GM10266 (cell line): ENCODE measurements at regions not wholly inside any gene's neighbourhood (a gene's known extent, or its start where the extent isn't known, plus 50 kb on each side); places are given as distances from the start of the nearest gene placed in this dataset.

ENCODE experiments used
- DNase-seq: peaks from one replicate; pipeline ENCODE4 v3.0.0; 2012; ENCODE audit errors: extremely low spot score
- CTCF ChIP-seq: IDR thresholded peaks from 2 replicates; pipeline ENCODE4 v1.5.1; 2012; ENCODE audit warnings: mild to moderate bottlenecking, low read depth; ENCODE audit not compliant: control insufficient read depth, insufficient read depth; ENCODE audit errors: missing control alignments

DNA sequence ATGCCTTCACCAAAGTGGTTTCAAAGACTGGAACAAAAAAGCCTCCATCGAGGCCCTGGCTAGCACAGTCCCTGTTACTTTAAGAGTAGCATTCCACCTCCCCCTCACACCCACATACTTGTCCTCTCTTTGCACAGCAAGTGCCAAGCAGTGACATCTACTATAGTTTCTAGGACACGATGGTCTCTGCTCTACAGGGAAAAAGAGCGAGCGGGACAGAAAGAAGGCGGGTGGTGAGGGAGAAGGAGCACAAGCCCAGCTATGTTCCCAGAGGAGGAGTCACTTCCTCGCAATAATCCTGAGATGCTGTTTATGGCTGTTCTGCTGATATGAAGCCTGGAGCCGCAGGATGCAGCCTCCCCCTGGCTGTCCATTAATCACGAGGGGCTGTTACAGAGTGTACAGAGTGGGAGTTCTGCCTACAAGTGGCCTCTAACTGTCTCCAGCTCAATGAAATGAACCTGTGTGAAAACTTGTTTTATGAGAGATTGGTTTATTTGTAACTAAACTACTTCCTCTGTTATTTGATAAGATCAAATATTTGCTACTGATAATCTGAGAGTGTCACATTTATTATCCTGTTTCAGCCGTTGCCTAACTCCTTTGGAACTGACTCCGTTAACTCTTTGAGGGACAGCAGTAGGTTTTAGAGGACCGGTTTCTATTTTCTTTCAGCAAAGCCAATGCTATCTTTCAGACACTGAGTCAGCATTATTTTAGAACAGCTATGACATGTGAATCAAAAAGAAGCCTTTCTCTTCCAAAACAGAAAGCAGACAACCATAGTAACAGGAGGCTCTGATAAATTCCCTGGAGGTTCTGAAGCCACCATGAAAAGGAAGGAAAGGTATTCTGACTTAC lies 208.0 kb downstream of the SPRY2 start:
- no peak for TF ChIP-seq CTCF
- no peak for DNase-seq

DNA sequence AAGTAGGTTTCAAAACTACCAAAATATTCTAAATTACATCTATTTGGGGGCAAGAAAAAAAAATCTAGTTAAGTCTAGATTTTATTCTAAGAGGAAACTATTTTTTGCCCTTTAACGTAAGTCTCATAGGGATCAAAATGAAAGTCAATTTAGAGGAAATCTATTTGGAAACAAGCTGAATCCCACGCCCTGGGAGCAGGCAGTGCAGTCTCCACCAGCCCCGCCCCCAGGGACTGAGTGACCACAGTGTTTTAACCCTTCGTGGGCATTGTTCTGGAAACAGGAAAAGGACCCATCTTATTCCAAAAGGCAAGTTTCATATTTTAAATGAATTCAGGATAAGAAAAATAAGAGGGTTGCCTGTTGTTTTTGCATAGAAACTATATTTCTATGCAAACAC lies 209.7 kb downstream of the SPRY2 start:
- TF ChIP-seq CTCF = no peak
- no peak for DNase-seq

DNA sequence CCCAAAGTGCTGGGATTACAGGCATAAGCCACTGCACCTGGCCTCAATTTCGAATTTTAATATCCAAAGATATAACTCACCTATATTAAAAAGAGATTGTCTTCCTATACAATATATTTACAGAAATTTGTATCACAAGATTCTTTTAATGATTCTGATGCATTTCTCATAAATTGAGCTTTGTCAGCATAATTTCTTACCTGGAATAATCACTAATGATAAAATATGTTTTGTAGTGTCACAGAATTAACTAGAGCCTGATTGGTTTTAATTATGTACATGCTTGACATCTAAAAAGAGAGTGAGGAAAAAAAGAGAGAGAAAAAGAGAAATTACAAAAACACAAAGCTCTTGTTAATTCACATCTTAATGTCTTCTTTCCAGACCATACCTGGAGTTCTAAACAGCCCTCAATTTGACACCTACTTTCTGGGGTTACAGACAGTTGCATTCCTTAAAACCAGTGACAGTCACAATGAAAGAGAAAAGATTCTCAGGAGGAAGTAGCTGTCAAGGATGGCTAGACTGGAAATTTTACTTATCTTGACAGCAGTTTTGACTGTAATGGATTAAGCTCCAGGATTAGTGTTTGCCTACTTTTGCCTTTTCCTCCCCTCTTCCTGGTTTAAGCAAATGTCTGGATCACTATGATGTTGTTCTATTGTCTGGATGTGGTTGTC lies 214.4 kb downstream of the SPRY2 start:
- no peak for TF ChIP-seq CTCF
- DNase-seq = no peak

GRCh38 chr13:80123945-80124344 lies 217.0 kb downstream of the SPRY2 start:
- no peak for DNase-seq
- TF ChIP-seq CTCF = no peak

DNA sequence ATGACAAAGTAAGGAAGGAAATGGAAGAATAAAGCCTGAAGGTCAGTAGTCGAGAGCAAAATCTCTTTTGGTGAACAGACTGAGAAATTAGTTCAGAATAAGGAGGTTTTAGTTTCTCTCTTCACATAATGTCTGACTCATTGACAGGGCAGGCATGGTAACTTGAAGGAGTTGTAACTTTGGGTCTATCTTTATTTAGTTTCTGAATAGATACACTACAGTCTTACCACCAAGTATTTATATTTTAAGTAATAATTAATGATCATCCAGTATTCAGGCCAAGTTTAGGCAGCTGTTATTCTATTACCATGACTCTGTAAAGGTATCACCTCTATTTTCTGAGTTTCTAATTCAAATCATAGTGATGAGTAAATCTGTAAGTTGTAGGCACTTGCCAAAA lies 219.9 kb downstream of the SPRY2 start:
- DNase-seq = no peak
- TF ChIP-seq CTCF = no peak

GRCh38 chr13:80118506-80118905 lies 222.4 kb downstream of the SPRY2 start:
- no peak for DNase-seq

More at GRCh38 chr13:80118506-80118905, 222.4 kb downstream of the SPRY2 start:
- TF ChIP-seq CTCF = no peak
